Transverse colon (tissue), 4 donors: ENCODE measurements at regions not wholly inside any gene's neighbourhood (a gene's known extent, or its start where the extent isn't known, plus 50 kb on each side); places are given as distances from the start of the nearest gene placed in this dataset.

ENCODE experiments used
- DNase-seq: peaks from one replicate; pipeline ENCODE4 v3.0.0-alpha.2; 2019
- H3K27ac ChIP-seq, 4 donors: fragments of 200-600 bp; sonication (generic); 2 replicates each; pipeline ENCODE4 v1.5.1; 2016 to 2018; ENCODE audit warnings: inconsistent platforms in 4 of 4
- H3K27me3 ChIP-seq: fragments of 200-600 bp; sonication (generic); 2 replicates; pipeline ENCODE4 v1.5.1; 2017; ENCODE audit warnings: inconsistent platforms
- H3K36me3 ChIP-seq, 4 donors: fragments of 200-600 bp; sonication (generic); 2 replicates each; pipeline ENCODE4 v1.5.1; 2017 to 2019; ENCODE audit warnings: inconsistent platforms in 4 of 4
- H3K4me1 ChIP-seq, 4 donors: fragments of 200-600 bp; sonication (generic); 2 replicates each; pipeline ENCODE4 v1.5.1; 2017 to 2020; ENCODE audit warnings: inconsistent platforms in 4 of 4
- H3K4me3 ChIP-seq, 4 donors: fragments of 200-600 bp; sonication (generic); 1 replicate in 1 of 4; 2 replicates in 3 of 4; pipeline versions ENCODE4 v1.5.1 to v1.6.1; 2017 to 2019; ENCODE audit warnings: inconsistent platforms in 4 of 4
- H3K9me3 ChIP-seq, 2 donors: fragments of 200-600 bp; sonication (generic); 2 replicates each; pipeline ENCODE4 v1.5.1; 2017 to 2019; ENCODE audit warnings: inconsistent platforms in 2 of 2
- EP300 ChIP-seq: sonication (generic); formaldehyde crosslinking; IDR thresholded peaks from one replicate; pipeline ENCODE4 v1.6.1; 2017; ENCODE audit warnings: antibody characterized with exemption, low read depth
- POLR2A ChIP-seq: fragments of 450-650 bp; IDR thresholded peaks from one replicate; pipeline ENCODE4 v1.6.1; 2016; ENCODE audit warnings: antibody characterized with exemption, mild to moderate bottlenecking, moderate library complexity
- POLR2AphosphoS5 ChIP-seq, 3 donors: sonication (generic); formaldehyde crosslinking; IDR thresholded peaks; one replicate each; pipeline ENCODE4 v1.6.1; 2016; ENCODE audit warnings: antibody characterized with exemption in 3 of 3
- WGBS, 2 donors: methylation state at CpG; one replicate each; pipeline ENCODE4 v1.1.5; 2018; ENCODE audit warnings: low coverage in 1 of 2; 5-methylcytosine and 5-hydroxymethylcytosine counted together
- in situ Hi-C, 4 donors: fragments of 200-750 bp; cut with MboI; loops; one replicate each; pipeline versions ENCODE4 v1.15.0 to v1.15.1; 2017; ENCODE audit warnings: low sequenced_read_pairs in 3 of 4, low pct_ligation_motif_present in 1 of 4, low pct_unique_long_range_greater_than_20kb in 1 of 4
- intact Hi-C: fragments of 100-400 bp; cut with DNase I; formaldehyde crosslinking; loops from one replicate; pipeline ENCODE4 v1.15.1; 2023; ENCODE audit warnings: low total_unique reads
- TF ChIP-seq, protein P1 (sequence below), 5 experiments: fragments of 200-600 bp in 3 of 5; fragments of 450-650 bp in 2 of 5; sonication (generic) in 3 of 5; IDR thresholded peaks; 1 replicate in 2 of 5; 2 replicates in 3 of 5; pipeline ENCODE4 v1.5.1; 2016 to 2017; ENCODE audit warnings: antibody characterized with exemption in 5 of 5, inconsistent platforms in 3 of 5, mild to moderate bottlenecking in 2 of 5, moderate library complexity in 1 of 5

GRCh38 chr12:46432325-46432724, 59.8 kb upstream of the SLC38A2 start:
- Histone ChIP-seq H3K9me3 (no peaks in the 10 kb centered on the region), H3K4me3 (no peak overlapping the region), H3K27me3 (no peaks in the 10 kb centered on the region), H3K36me3 (peaks cover 0 to 2% (median 0%) of the 10 kb centered on the region in 4 donors), H3K4me1 (peaks cover 7 to 30% (median 18%) of the 10 kb centered on the region in 4 donors), H3K27ac (peak overlapping the region; percentile 50 to 81 (median 68))
- DNase-seq = no peak
- TF ChIP-seq POLR2A = no peak
- no peak for TF ChIP-seq EP300
- no peak for TF ChIP-seq POLR2AphosphoS5 (IDR thresholded peaks at IDR 0.05)
- TF ChIP-seq, protein P1, sequence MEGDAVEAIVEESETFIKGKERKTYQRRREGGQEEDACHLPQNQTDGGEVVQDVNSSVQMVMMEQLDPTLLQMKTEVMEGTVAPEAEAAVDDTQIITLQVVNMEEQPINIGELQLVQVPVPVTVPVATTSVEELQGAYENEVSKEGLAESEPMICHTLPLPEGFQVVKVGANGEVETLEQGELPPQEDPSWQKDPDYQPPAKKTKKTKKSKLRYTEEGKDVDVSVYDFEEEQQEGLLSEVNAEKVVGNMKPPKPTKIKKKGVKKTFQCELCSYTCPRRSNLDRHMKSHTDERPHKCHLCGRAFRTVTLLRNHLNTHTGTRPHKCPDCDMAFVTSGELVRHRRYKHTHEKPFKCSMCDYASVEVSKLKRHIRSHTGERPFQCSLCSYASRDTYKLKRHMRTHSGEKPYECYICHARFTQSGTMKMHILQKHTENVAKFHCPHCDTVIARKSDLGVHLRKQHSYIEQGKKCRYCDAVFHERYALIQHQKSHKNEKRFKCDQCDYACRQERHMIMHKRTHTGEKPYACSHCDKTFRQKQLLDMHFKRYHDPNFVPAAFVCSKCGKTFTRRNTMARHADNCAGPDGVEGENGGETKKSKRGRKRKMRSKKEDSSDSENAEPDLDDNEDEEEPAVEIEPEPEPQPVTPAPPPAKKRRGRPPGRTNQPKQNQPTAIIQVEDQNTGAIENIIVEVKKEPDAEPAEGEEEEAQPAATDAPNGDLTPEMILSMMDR (IDR thresholded peaks at IDR 0.05) = no peak
- intact Hi-C loops = no loop called here
- WGBS, 2 donors = 78 to 80% methylated on average over 6 of the region's 6 CpGs
- in situ Hi-C loops = no loop called here

DNA sequence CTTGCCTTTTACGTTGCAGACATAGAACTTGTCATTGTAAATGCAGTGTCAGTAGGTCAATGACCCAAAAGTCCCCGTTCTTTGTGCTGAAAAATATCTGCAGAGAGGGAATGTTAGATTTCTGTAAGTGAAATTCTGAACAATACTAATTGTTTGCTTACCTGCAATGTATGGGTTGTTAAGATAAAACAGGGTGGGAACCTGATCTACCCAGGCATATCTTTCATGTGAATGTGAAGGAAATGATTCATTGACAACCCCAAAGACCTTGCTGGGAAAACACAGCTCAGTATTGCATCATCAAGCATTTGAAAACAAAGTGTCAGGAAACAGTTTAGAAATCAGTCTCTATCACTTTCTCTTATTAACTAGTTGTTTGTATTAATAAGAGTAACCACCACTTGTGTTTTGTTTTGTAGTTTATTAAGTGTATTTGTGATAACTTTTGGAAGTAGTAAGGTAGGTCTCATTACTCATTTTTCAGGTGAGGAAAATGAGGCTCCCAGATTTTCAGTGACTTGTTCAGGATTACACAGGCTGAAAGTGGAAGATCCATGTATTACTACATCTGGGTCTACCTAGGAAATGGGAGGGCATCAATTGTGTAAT, 57.9 kb upstream of the SLC38A2 start:
- DNase-seq = no peak
- 44 to 51% methylated on average over 2 of the region's 2 CpGs for WGBS, 2 donors

More for the DNA sequence above, 57.9 kb upstream of the SLC38A2 start:
- TF ChIP-seq, protein P1 (IDR thresholded peaks at IDR 0.05) = no peak
- TF ChIP-seq POLR2AphosphoS5 (IDR thresholded peaks at IDR 0.05) = peak; percentile 28 to 76 (median 56)
- in situ Hi-C loops = no loop called here
- peaks cover 0 to 2% (median 0%) of the 10 kb centered on the region in 4 donors for H3K36me3 ChIP-seq
- H3K27me3 ChIP-seq = no peaks in the 10 kb centered on the region
- H3K27ac ChIP-seq = peak overlapping the region; percentile 56 to 81 (median 68)
- H3K9me3 ChIP-seq = no peaks in the 10 kb centered on the region
- H3K4me3 ChIP-seq = no peak overlapping the region
- H3K4me1 ChIP-seq = peaks cover 7 to 30% (median 18%) of the 10 kb centered on the region in 4 donors
- intact Hi-C loops = loop anchor here (2.0 kb wide), 1 partner anchor 62 kb away; no protein-coding TSS in a partner anchor
